ENCODE measurements at regions not wholly inside any gene's neighbourhood (a gene's known extent, or its start where the extent isn't known, plus 50 kb on each side); places are given as distances from the start of the nearest gene placed in this dataset.

DNA sequence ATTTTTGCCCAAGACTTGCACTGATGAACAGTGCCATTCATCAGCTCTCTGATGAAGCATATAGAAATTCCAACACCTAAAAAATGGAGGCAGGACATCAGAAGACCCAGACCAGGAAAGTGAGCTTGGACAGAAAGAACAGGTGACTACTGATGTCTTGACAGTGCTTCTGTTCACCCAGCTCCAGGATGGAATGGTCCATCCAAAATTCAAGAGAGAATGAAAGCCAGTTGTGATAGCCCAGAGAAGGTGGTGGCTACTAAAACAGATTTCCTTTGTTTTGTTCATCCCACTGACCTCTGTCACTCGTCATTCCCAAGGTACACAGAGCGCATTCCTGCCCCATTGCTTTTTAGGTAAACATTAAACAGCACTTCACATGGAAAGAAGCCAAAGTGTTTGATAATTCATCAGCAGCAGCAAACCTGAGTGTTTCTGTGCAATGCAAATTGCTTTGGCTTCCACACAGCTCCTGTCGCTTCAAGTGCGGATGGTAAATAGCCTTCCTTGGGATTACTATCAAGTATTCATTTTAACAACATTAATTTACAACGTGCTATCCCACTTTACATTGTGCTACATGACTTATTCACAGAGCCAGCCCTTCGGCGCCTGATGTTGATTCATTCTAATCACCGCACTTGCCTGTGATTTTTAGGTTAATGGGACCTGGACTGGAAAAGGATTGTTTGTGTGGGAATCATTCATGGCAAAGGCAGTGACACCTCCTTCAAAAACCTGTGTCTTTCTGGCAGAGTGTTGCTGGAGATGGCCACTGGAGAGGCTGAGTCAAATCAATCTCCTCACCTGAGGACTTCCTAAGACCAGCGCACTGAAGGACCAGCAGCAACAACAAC lies 65.1 kb upstream of the TOX3 start:
- ChIA-PET CTCF (no interaction called here), POLR2A (no interaction called here)
- DNase-seq (ENCODE audit: low read depth, low spot score), result no peak
- H3K4me3 ChIP-seq (ENCODE audit: low read depth, low read length), result no peak overlapping the region
- TF ChIP-seq, protein P1, sequence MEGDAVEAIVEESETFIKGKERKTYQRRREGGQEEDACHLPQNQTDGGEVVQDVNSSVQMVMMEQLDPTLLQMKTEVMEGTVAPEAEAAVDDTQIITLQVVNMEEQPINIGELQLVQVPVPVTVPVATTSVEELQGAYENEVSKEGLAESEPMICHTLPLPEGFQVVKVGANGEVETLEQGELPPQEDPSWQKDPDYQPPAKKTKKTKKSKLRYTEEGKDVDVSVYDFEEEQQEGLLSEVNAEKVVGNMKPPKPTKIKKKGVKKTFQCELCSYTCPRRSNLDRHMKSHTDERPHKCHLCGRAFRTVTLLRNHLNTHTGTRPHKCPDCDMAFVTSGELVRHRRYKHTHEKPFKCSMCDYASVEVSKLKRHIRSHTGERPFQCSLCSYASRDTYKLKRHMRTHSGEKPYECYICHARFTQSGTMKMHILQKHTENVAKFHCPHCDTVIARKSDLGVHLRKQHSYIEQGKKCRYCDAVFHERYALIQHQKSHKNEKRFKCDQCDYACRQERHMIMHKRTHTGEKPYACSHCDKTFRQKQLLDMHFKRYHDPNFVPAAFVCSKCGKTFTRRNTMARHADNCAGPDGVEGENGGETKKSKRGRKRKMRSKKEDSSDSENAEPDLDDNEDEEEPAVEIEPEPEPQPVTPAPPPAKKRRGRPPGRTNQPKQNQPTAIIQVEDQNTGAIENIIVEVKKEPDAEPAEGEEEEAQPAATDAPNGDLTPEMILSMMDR (IDR thresholded peaks at IDR 0.05; ENCODE audit: insufficient read depth, low read length, missing control alignments), result no peak

DNA sequence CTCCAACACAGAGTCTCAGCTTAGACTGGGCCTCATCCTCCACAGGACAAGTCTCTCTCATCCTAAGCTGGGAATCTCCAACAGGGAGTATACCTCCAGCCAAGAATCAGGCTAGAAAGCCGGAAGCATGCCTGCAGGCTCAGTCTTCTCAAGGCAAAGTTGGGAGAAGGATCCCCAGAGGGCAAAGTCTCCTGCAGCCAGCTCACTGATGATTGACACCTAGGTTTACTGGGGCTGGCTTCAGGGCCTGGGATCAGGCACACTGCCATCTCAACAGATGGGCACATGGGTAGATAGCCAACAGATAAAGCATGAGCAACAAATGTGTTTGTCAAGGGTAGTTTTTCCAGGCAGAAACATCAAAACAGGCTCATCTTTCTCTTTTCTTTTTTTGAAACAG lies 56.1 kb upstream of the TOX3 start:
- POLR2A ChIA-PET, result no interaction called here
- TF ChIP-seq, protein P1 (IDR thresholded peaks at IDR 0.05; ENCODE audit: insufficient read depth, low read length, missing control alignments), result no peak
- no peak overlapping the region for H3K4me3 ChIP-seq (ENCODE audit: low read depth, low read length)
- DNase-seq (ENCODE audit: low read depth, low spot score), result no peak
- CTCF ChIA-PET, result no interaction called here

DNA sequence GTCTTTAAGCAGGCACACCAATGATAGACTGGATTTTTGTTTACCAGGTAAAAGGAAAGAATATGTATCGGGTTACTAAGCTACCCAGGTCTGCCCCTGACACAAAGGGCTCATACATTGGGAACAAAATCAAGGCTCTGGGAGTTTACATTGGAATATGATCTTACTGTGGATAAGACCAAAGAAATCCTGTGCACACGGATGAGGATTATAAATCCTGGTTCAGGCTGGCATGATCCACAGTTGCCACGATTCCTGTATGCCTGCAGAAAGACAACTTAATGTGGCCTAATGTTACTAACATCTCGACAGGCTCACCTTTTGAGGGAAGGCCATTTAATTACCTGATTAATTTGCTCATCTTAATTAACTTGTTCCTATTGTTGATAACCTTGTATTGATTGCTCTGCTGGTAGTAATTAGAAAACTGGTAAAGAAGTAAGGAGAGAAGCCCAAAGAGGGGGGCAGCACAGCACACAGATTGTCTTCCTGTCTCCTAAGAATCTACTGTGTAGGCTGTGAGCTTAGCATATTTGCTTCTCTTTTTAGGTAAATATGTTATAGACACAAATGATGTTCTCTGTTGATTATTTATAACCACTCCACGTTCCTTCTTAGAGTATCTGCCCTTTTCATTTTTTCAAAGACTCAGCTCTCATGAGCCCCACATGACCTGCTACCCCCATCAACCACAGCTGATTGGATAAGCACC lies 51.0 kb upstream of the TOX3 start:
- TF ChIP-seq, protein P1 (IDR thresholded peaks at IDR 0.05; ENCODE audit: insufficient read depth, low read length, missing control alignments), result no peak
- POLR2A ChIA-PET, result no interaction called here
- DNase-seq (ENCODE audit: low read depth, low spot score), result no peak
- no peak overlapping the region for H3K4me3 ChIP-seq (ENCODE audit: low read depth, low read length)
- CTCF ChIA-PET, result no interaction called here

DNA sequence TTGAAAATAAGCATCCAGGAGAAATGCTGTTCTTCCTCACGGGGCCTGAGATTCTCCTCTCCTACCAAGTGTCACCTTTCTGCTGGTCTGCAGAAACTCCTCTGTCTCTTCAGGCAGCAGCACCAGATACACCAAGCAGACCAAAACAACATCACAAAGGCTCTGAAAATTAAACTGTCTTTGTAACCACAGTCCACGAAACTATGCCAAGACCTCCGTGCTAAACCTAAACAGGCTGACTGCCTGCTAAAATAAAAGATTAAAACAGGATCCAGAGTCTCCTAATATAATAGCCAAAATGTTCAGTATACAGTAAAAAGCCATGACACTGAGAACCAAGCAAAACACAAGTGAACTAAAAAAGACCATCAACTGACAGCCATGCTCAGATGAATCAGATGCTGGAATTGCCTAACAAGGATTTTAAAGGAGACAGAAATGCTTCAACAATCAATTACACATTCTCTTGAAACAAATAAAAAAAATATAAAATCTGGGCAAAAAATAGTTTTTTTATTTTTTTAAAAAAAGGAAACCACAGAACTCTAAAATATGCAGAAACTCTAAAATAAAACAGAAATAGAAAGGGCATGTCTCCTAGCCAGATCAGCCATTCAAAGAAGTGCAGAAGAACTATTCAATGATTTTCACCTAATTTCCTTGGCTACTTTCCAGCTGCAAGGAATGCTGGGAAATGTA lies 50.3 kb upstream of the TOX3 start:
- TF ChIP-seq, protein P1 (IDR thresholded peaks at IDR 0.05; ENCODE audit: insufficient read depth, low read length, missing control alignments), result no peak
- DNase-seq (ENCODE audit: low read depth, low spot score), result no peak
- ChIA-PET CTCF (no interaction called here), POLR2A (no interaction called here)
- no peak overlapping the region for H3K4me3 ChIP-seq (ENCODE audit: low read depth, low read length)
